ENCODE measurements at regions not wholly inside any gene's neighbourhood (a gene's known extent, or its start where the extent isn't known, plus 50 kb on each side); places are given as distances from the start of the nearest gene placed in this dataset.

DNA sequence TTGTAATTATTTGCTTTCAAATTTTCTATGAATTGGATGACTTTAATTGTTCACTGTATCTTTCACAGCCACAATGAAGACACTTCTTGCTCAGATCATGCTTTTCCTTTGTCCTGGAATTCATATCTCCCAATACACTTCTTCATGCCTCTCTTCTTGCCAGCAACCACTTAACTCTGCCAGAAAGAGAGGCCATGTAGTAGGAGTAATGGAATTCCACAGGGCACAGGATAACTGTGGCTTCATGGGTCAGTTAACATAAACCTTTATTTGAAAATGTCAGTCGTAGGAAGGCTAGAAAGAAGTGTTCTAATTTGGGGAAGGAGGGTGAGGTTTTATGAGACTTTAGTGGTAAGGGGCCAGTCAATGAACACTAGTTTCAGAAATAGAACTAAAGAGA is 190.3 kb downstream of the TMEM167A start:
- DNase-seq = no peak

GRCh38 chr5:82885627-82886389 is 191.4 kb downstream of the TMEM167A start:
- DNase-seq = peak; percentile 30

- no peak for DNase-seq
These were observed 192.2 kb downstream of the TMEM167A start for GRCh38 chr5:82884821-82885471.

DNA sequence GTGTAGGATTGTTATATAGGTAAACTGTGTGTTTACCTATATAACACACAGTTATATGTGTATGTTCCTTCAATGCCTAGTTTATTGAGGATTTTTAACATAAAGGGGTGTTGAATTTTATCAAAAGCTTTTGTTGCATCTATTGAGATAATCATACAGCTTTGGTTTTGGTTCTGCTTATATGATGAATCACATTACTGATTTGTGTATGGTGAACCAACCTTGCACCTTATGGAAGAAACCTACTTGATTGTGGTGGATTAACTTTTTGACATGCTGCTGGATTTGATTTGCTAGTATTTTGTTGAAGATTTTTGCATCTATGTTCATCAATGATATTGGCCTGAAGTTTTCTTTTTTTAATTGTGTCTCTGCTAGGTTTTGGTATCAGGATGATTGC is 194.9 kb downstream of the TMEM167A start:
- DNase-seq = no peak

DNA sequence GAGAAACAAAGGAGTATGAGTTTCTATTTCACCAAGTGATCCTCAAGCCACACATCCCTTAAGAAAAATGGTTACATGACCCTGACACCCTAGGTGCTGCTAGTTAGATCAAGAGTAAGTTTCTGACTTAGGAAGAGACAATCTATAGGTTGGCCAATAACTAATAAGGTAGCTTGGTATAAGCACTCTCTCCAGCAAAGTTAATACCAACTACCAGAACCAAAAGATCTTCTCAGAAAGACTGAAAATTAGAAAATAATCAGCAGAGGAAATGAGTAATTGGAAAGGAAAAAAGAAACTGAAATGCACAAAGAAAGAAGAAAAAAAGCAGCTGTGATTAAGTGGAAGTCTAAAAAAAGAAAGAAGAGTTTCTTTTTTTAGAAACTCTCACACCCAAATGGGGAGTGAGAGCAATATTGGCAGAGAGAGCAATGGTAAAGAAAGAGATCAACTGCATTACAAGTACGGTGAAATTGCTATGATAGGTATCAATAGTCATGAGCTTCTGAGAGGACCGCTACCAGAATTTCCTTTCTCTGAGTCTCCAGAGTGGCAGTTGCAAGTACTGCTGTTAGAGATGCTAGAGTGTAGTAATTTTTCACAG is 195.5 kb downstream of the TMEM167A start:
- no peak for DNase-seq

DNA sequence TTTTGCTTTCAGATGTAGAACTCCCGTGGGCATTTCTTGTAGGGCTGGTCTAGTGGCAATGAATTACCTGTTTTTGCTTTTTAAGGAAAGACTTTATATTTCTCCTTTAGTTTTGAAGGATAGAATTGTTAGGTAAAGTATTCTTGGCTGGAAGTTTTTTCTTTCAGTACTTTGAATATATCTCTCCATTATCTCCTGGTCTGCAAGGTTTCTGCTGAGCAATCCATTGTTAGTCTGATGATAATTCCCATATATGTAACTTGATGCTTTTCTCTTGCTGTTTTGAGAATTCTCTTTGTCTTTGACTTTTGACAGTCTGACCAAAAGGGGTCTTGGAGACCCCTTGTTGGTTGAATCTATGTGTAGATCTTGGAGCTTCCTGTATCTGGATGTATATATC is 198.1 kb downstream of the TMEM167A start:
- DNase-seq = no peak

DNA sequence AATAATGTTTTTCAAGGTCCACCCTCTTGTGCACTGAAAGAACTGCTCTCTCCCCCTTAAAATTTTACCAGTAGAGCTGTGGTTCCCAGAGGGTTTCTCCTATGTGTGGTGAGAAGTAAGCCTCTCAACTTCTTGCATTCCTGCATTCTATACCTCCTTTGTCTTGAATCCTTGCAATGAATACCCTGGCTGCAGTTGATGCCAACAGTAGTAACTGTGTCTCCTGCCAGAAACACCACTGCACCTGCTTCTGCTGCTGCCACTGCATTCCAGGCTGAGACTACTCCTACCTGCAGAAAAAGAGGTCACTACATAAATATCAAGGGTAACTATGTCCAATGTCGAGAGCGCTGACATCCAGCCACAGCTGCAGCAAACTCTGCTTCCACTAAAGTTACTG is 203.7 kb downstream of the TMEM167A start:
- peak; percentile 19 for DNase-seq

GRCh38 chr5:82872321-82873288 is 204.6 kb downstream of the TMEM167A start:
- DNase-seq = peak; percentile 65

DNA sequence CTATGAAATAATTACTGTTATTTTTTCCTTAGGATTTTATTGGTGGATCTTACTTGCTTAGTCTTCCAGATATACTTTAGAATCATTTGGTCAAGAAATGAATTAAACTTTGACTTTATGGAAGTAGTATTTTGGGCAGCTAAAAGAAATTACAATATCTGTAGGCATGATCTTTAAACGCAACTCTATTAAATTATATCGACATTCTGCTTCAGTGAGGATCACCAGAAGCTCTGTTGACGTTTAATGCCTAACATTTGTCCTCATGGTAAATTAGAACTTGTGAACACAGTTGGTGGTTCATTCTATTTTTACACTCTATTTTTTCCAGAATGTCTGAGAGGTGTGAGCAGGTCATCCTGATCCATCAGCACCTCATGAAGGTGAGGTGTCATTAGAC is 211.6 kb downstream of the TMEM167A start:
- DNase-seq = no peak

DNA sequence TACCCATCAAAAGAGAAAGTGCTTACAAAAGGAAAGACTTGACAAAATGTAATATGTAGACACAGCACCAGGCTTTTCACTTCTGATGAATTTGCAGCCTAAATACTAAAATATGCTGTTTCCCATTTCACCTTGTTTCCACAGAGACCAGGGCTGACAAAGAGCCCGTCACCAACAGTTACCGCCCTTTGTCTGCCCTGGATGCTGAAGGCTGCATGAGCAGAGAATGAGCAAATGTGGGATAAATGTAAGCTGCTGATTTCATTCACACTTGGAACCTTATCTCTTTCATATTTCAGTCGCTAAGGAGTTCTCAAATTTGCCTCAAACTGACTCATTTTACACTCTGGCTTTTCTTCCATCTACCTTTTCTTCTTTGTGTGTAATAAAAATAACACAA is 213.9 kb downstream of the TMEM167A start:
- no peak for DNase-seq

DNA sequence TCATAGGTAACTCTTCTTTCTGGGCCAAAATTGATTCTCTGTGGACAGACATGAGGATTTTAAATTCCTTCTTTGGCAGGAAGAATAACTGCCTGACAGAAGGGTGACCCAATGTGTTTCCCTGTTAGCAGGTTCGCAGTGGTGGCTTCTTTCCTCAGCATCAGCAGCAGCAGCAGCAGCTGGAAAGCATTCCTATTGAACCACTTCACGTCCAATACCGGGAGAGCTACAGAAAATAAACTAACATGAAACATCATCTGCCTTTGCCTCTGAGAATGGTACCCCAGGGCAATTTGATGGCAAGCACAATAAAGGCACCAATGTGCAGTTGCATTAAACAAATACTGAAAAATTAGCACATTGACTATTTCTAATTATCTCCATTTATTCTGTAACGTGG is 214.5 kb downstream of the TMEM167A start:
- DNase-seq = no peak

- DNase-seq = no peak
These were observed 214.9 kb downstream of the TMEM167A start for GRCh38 chr5:82862261-82862660.

DNA sequence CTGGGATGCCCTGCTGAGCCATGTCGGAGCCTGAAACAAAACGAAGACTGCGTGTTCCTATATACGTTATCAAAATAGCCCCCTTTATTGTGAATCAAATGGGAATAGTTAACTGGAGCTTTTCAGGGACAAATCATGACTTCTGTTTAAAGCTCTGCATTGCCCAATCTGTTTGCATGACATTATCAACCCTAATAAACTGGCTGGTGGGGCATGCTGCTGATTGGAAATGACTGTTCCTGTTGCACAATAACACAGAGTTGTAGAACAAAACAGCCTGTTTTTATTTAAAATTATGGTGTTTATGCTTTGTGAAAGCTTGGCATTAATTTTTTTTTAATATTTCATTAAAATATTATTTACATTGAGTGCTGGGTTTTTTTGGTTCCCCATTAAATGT is 215.5 kb downstream of the TMEM167A start:
- no peak for DNase-seq

DNA sequence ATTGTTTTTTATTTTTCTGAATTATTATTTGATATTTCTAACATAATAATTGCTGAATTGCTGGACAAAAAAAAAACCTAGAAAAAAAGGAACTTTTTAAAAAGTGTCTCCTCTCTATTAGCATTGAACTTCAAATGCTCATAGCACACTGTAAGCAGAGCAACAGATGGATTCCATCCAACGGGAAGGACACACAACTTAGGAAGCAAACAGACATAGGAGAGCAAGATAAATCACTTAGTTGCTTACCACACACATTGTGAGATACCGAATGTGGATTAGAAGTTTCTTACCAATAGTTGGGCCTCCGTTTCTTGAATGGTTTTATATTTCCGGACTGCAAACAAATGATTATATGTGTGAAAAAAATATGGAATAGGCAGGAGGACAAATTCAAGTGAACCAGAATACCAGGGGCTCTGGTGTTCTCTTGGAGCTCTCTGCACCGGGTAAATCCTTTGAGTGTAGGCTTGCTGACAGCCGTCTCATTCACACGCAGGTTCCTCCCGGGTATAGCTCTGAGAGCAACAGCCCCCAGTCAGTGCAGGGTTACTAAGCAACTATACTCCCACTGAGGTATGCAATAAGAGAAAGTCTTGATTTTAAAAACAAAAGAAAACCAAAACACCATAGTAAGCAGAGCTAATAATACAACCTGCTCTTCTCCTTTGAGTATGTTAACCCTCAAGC is 217.6 kb downstream of the TMEM167A start:
- no peak for DNase-seq

DNA sequence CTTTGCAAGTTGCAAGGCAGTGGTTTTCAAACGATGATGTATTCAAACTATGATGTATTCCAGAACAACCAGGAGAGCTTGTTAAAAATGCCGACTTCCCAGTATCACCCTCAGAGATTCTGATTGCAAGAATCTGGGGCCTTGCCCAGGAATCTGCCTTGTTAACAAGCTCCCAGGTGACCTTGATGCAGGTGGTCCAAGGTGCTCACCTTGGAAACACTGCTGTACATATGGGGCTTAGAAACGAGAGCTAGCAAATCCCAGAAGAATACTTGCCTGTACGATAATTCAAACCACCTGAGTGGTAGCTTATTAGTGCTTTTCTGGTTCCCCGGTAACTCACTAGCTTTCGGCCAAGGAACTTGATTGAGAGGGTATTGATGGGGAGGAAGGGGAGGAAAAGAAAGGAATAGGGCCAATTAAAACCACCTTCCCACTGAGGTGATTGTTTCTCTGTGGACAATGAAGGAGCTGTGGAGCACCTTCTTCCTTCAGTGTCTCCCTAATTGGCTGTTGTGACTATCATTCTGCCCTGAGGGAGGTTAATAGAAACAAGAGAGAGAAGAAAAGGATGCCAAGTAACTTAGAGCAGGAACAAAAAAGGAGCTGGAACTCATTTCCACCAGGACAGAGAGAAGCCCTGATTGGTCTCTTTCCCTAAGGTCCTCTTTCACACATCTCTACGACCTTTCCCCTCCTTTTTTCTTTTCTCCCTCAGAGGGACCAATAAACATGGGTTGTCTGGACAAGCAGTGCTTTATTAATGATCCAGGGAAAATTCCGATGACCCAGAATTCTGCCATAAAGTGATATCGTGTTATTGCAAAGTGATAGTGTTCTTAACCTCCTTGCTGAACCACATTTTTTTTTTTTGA is 218.8 kb downstream of the TMEM167A start:
- DNase-seq = no peak

- no peak for DNase-seq
These were observed 221.2 kb downstream of the TMEM167A start for GRCh38 chr5:82855893-82856550.

DNA sequence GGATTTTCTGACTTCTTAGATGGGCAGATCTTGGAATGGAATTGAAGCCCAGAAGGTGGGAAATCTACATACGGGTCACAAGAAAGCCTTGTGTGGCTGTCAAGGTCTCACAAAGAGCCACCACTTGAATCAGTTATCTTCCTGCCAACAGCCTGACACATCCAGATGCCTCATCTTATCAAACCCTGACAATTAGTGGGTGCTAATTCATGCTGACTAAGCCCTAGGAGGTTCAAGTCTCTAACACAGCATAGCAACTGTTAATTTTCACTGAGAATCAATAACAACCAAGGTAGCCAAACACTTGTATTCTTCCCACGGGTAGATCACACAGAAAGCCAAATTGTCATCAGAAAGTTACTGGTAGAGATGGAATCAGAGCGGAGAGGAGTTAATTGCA is 222.2 kb downstream of the TMEM167A start:
- DNase-seq = no peak

DNA sequence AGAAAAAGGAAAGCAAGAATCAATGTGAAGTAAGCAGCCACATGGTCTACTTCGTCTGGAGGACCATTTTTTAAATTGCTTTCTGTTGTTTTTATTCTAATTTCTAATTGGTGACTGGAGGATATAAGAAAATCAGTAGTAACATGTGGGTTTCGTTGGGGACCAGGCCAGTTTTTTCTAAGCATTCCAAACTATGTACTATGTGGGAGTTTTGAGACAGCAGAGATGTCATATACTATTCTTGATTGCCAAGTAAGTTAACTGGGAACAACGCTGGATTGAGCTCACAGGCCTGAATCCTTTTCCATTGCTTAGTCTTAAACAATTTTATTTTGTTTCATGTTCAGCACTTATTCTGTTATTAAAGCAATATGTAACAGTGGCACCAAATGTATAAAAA is 225.7 kb downstream of the TMEM167A start:
- no peak for DNase-seq

- DNase-seq = no peak
These were observed 226.8 kb downstream of the TMEM167A start for GRCh38 chr5:82850393-82850792.

DNA sequence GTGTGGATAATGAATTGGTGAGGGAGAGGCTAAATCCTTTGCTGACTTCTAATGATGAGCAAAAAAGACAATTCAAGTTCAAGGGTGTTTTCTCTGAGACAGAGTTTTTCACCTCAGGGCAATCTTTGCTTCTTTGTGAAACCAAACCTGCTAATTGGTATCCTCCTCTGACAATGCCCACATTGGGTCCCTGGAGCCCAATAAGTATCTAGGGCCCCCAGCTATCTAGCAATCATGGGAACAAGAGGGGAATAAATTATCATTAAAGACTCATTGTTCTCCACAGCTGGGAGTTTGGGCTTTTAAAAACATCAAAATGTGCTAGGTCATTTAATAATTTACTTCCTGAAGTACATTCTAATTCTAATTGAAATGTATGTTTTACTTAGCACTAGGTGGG is 227.3 kb downstream of the TMEM167A start:
- DNase-seq = no peak

- DNase-seq = no peak
These were observed 229.6 kb downstream of the TMEM167A start for GRCh38 chr5:82847562-82847961.
